ENCODE measurements at regions not wholly inside any gene's neighbourhood (a gene's known extent, or its start where the extent isn't known, plus 50 kb on each side); places are given as distances from the start of the nearest gene placed in this dataset.
"Not testable (repeated sequence)": the region's sequence is repeated elsewhere in the genome, so short reads cannot be mapped to it uniquely, and the experiment has no call there.

GRCh38 chr2:208783184-208783583 lies 376.6 kb downstream of the PTH2R start:
- H3K4me2 ChIP-seq (ENCODE audit: low read length): no peak overlapping the region
- H3K27me3 ChIP-seq (ENCODE audit: control insufficient read depth, insufficient read depth, low read length): no peaks in the 10 kb centered on the region
- no peak overlapping the region for H3K4me3 ChIP-seq (ENCODE audit: low read depth, low read length)
- TF ChIP-seq CTCF (IDR thresholded peaks at IDR 0.05): no peak
- no peaks in the 10 kb centered on the region for H3K79me2 ChIP-seq
- H3K9me3 ChIP-seq (ENCODE audit: control insufficient read depth, low read length): no peaks in the 10 kb centered on the region
- no peak overlapping the region for H2AFZ ChIP-seq
- no peak overlapping the region for H3K27ac ChIP-seq
- no peaks in the 10 kb centered on the region for H3K4me1 ChIP-seq
- no peaks in the 10 kb centered on the region for H3K36me3 ChIP-seq (ENCODE audit: control insufficient read depth, insufficient read depth, low read length)
- H3K9ac ChIP-seq: no peak overlapping the region

GRCh38 chr2:208784774-208785173 lies 378.2 kb downstream of the PTH2R start:
- not testable (repeated sequence) for H3K27me3 ChIP-seq (ENCODE audit: control insufficient read depth, insufficient read depth, low read length); H3K4me3 ChIP-seq (ENCODE audit: low read depth, low read length); H2AFZ ChIP-seq; H3K36me3 ChIP-seq (ENCODE audit: control insufficient read depth, insufficient read depth, low read length); H3K4me1 ChIP-seq; H3K79me2 ChIP-seq; H3K9ac ChIP-seq; H3K27ac ChIP-seq; H3K9me3 ChIP-seq (ENCODE audit: control insufficient read depth, low read length); H3K4me2 ChIP-seq (ENCODE audit: low read length)

- H3K79me2 ChIP-seq: no peaks in the 10 kb centered on the region
- H3K4me2 ChIP-seq (ENCODE audit: low read length): no peak overlapping the region
- TF ChIP-seq CTCF (IDR thresholded peaks at IDR 0.05): no peak
- no peaks in the 10 kb centered on the region for H3K9me3 ChIP-seq (ENCODE audit: control insufficient read depth, low read length)
- H3K4me3 ChIP-seq (ENCODE audit: low read depth, low read length): no peak overlapping the region
- no peaks in the 10 kb centered on the region for H3K27me3 ChIP-seq (ENCODE audit: control insufficient read depth, insufficient read depth, low read length)
- H3K36me3 ChIP-seq (ENCODE audit: control insufficient read depth, insufficient read depth, low read length): no peaks in the 10 kb centered on the region
- no peak overlapping the region for H3K9ac ChIP-seq
- H3K4me1 ChIP-seq: no peaks in the 10 kb centered on the region
- no peak overlapping the region for H3K27ac ChIP-seq
- no peak overlapping the region for H2AFZ ChIP-seq
Measured at GRCh38 chr2:208791257-208791656, 384.7 kb downstream of the PTH2R start.

DNA sequence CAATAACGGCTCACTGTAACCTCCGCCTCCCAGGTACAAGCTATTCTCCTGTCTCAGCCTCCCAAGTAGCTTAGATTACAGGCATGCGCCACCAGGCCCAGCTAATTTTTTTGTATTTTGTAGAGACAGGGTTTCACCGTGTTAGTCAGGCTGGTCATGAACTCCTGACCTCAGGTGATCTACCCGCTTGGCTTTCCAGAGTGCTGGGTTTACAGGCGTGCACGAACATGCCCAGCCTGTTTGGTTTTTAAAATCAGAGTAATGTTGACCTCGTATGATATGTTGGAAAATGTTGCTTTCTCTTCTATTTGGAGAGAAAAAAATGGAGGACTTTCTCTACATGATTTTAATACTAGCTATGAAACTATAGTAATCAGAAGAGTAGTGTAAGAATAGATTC lies 386.2 kb downstream of the PTH2R start:
- H3K4me3 ChIP-seq (ENCODE audit: low read depth, low read length): no peak overlapping the region
- H3K4me2 ChIP-seq (ENCODE audit: low read length): no peak overlapping the region
- no peaks in the 10 kb centered on the region for H3K79me2 ChIP-seq
- no peaks in the 10 kb centered on the region for H3K36me3 ChIP-seq (ENCODE audit: control insufficient read depth, insufficient read depth, low read length)
- H3K9ac ChIP-seq: no peak overlapping the region
- H2AFZ ChIP-seq: no peak overlapping the region
- no peaks in the 10 kb centered on the region for H3K9me3 ChIP-seq (ENCODE audit: control insufficient read depth, low read length)
- TF ChIP-seq CTCF (IDR thresholded peaks at IDR 0.05): no peak
- no peak overlapping the region for H3K27ac ChIP-seq
- H3K27me3 ChIP-seq (ENCODE audit: control insufficient read depth, insufficient read depth, low read length): no peaks in the 10 kb centered on the region
- H3K4me1 ChIP-seq: no peaks in the 10 kb centered on the region

GRCh38 chr2:208793434-208793833 lies 386.8 kb downstream of the PTH2R start:
- Histone ChIP-seq H3K4me3 (ENCODE audit: low read depth, low read length) (no peak overlapping the region), H3K9ac (no peak overlapping the region), H3K4me2 (ENCODE audit: low read length) (no peak overlapping the region), H2AFZ (no peak overlapping the region), H3K4me1 (no peaks in the 10 kb centered on the region), H3K27ac (no peak overlapping the region), H3K27me3 (ENCODE audit: control insufficient read depth, insufficient read depth, low read length) (no peaks in the 10 kb centered on the region), H3K9me3 (ENCODE audit: control insufficient read depth, low read length) (no peaks in the 10 kb centered on the region), H3K36me3 (ENCODE audit: control insufficient read depth, insufficient read depth, low read length) (no peaks in the 10 kb centered on the region), H3K79me2 (no peaks in the 10 kb centered on the region)
- TF ChIP-seq CTCF (IDR thresholded peaks at IDR 0.05): no peak
